ENCODE measurements at regions not wholly inside any gene's neighbourhood (a gene's known extent, or its start where the extent isn't known, plus 50 kb on each side); places are given as distances from the start of the nearest gene placed in this dataset.
"Not testable (repeated sequence)": the region's sequence is repeated elsewhere in the genome, so short reads cannot be mapped to it uniquely, and the experiment has no call there.

DNA sequence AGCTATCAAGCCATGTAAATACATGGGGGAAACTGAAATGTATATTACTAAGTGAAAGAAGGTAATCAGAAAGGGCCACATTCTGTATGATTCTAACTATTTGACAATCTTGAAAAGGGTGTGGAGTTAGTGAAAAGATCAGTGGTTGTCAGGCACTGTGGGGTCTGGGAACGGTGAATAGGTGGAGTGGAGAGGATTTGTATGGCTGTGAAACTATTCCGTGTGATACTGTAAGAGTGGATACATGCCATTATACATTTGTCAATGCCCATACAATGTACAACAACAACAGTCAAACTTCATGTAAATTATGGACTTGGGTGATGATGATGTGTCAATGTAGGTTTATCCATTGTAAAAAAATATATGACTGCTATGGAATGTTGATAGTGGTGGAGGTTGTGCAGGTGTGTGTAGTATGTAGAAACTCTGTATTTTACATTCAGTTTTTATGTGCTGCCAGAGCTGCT lies 1116.2 kb downstream of the SUCLG1 start:
- TF ChIP-seq, protein P1, sequence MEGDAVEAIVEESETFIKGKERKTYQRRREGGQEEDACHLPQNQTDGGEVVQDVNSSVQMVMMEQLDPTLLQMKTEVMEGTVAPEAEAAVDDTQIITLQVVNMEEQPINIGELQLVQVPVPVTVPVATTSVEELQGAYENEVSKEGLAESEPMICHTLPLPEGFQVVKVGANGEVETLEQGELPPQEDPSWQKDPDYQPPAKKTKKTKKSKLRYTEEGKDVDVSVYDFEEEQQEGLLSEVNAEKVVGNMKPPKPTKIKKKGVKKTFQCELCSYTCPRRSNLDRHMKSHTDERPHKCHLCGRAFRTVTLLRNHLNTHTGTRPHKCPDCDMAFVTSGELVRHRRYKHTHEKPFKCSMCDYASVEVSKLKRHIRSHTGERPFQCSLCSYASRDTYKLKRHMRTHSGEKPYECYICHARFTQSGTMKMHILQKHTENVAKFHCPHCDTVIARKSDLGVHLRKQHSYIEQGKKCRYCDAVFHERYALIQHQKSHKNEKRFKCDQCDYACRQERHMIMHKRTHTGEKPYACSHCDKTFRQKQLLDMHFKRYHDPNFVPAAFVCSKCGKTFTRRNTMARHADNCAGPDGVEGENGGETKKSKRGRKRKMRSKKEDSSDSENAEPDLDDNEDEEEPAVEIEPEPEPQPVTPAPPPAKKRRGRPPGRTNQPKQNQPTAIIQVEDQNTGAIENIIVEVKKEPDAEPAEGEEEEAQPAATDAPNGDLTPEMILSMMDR (IDR thresholded peaks at IDR 0.05; ENCODE audit: insufficient read depth, low read length, poor library complexity, severe bottlenecking): no peak
- no peak for TF ChIP-seq EZH2phosphoT487 (conservative IDR thresholded peaks at IDR 0.05; ENCODE audit: low read length)
- no peaks in the 10 kb centered on the region for H3K36me3 ChIP-seq (ENCODE audit: low read length)
- no peaks in the 10 kb centered on the region for H3K27me3 ChIP-seq (ENCODE audit: low read length)
- 0 out of 2 replicates have a peak, but pooled peaks cover 5% of the 10 kb centered on the region for H3F3A ChIP-seq (ENCODE audit: insufficient read depth)
- H3K27ac ChIP-seq (ENCODE audit: low read depth, low read length): no peak overlapping the region
- no peak overlapping the region for H3K4me3 ChIP-seq (ENCODE audit: insufficient read depth, low read length, poor library complexity, severe bottlenecking)
- no peaks in the 10 kb centered on the region for H3K9me2 ChIP-seq (replicated peaks; ENCODE audit: insufficient read depth, low read length)
- no peak overlapping the region for H3K4me2 ChIP-seq (ENCODE audit: low read depth, low read length, poor library complexity, severe bottlenecking)
- H3K9me3 ChIP-seq (ENCODE audit: insufficient read depth, low read length): no peaks in the 10 kb centered on the region
- H4K20me1 ChIP-seq (ENCODE audit: low read depth, low read length): no peaks in the 10 kb centered on the region
- H3K9ac ChIP-seq (ENCODE audit: low read length): no peak overlapping the region
- no peak overlapping the region for H2AFZ ChIP-seq (ENCODE audit: low read depth, low read length, severe bottlenecking)
- no peaks in the 10 kb centered on the region for H3K79me2 ChIP-seq (ENCODE audit: insufficient read depth, low read length)

DNA sequence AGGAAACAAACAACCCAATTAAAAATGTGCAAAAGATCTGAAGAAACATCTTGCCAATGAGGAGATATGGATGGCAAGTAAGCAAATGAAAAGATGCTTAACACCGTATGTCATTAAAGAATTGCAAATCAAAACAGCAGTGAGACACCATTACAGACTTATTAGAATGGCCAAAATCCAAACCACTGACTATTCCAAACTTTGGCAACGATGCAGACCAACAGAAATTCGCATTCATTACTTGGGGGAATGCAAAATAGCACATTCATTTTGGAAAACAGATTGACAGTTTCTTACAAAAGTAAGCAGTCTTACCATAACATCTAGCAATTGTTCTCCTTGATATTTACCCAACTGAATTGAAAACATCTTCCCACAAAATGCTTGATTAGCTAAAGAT lies 1118.7 kb downstream of the SUCLG1 start:
- H3K27me3 ChIP-seq (ENCODE audit: low read length): no peaks in the 10 kb centered on the region
- H3K79me2 ChIP-seq (ENCODE audit: insufficient read depth, low read length): no peaks in the 10 kb centered on the region
- H3K4me2 ChIP-seq (ENCODE audit: low read depth, low read length, poor library complexity, severe bottlenecking): no peak overlapping the region
- H3K27ac ChIP-seq (ENCODE audit: low read depth, low read length): no peak overlapping the region
- TF ChIP-seq, protein P1 (IDR thresholded peaks at IDR 0.05; ENCODE audit: insufficient read depth, low read length, poor library complexity, severe bottlenecking): no peak
- TF ChIP-seq EZH2phosphoT487 (conservative IDR thresholded peaks at IDR 0.05; ENCODE audit: low read length): no peak
- no peaks in the 10 kb centered on the region for H3K36me3 ChIP-seq (ENCODE audit: low read length)
- no peak overlapping the region for H3K4me3 ChIP-seq (ENCODE audit: insufficient read depth, low read length, poor library complexity, severe bottlenecking)
- no peaks in the 10 kb centered on the region for H3K9me3 ChIP-seq (ENCODE audit: insufficient read depth, low read length)
- no peaks in the 10 kb centered on the region for H3K9me2 ChIP-seq (replicated peaks; ENCODE audit: insufficient read depth, low read length)
- no peak overlapping the region for H2AFZ ChIP-seq (ENCODE audit: low read depth, low read length, severe bottlenecking)
- no peaks in the 10 kb centered on the region for H4K20me1 ChIP-seq (ENCODE audit: low read depth, low read length)
- no peak overlapping the region for H3K9ac ChIP-seq (ENCODE audit: low read length)
- H3F3A ChIP-seq (ENCODE audit: insufficient read depth): 0 out of 2 replicates have a peak, but pooled peaks cover 5% of the 10 kb centered on the region

DNA sequence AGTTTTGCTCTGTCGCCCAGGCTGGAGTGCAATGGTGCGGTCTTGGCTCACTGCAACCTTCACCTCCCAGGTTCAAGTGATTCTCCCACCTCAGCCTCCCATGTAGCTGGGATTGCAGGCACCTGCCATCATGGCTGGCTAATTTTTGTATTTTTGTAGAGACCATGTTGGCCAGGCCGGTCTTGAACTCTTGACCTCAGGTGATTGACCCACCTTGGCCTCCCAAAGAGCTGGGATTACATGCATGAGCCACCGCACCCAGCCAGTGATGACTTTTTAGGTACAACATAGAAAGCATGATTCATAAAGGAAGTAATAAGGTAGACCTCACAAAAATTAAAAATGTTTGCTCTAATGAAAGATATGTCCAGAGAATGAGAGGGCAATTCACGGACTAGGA lies 1119.1 kb downstream of the SUCLG1 start:
- H3K9me2 ChIP-seq (replicated peaks; ENCODE audit: insufficient read depth, low read length); H3K9ac ChIP-seq (ENCODE audit: low read length); H3F3A ChIP-seq (ENCODE audit: insufficient read depth); H3K4me2 ChIP-seq (ENCODE audit: low read depth, low read length, poor library complexity, severe bottlenecking); H3K27ac ChIP-seq (ENCODE audit: low read depth, low read length); H3K27me3 ChIP-seq (ENCODE audit: low read length); H2AFZ ChIP-seq (ENCODE audit: low read depth, low read length, severe bottlenecking); H3K4me3 ChIP-seq (ENCODE audit: insufficient read depth, low read length, poor library complexity, severe bottlenecking); H4K20me1 ChIP-seq (ENCODE audit: low read depth, low read length); H3K9me3 ChIP-seq (ENCODE audit: insufficient read depth, low read length); H3K79me2 ChIP-seq (ENCODE audit: insufficient read depth, low read length); H3K36me3 ChIP-seq (ENCODE audit: low read length): not testable (repeated sequence)

DNA sequence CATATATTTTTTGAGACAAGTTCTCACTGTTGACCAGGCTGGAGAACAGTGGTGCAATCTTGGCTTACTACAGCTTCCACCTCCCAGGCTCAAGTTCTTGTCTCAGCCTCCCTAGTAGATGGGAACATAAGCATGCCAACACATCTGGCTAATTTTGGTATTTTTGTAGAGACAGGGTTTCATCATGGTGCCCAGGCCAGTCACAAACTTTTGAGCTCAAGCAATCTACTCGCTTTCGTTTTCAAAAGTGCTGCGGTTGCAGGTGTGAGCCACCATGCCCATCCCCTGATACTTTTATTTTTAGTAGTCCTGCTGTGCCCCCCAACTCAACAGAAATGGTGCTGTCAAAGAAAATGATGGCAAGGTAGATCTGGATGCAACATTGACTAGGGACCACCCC lies 1127.3 kb downstream of the SUCLG1 start:
- Histone ChIP-seq H2AFZ (ENCODE audit: low read depth, low read length, severe bottlenecking) (no peak overlapping the region), H3K27ac (ENCODE audit: low read depth, low read length) (no peak overlapping the region), H4K20me1 (ENCODE audit: low read depth, low read length) (no peaks in the 10 kb centered on the region), H3K36me3 (ENCODE audit: low read length) (no peaks in the 10 kb centered on the region), H3K4me2 (ENCODE audit: low read depth, low read length, poor library complexity, severe bottlenecking) (no peak overlapping the region), H3K9me3 (ENCODE audit: insufficient read depth, low read length) (no peaks in the 10 kb centered on the region), H3K9me2 (replicated peaks; ENCODE audit: insufficient read depth, low read length) (no peaks in the 10 kb centered on the region), H3K79me2 (ENCODE audit: insufficient read depth, low read length) (no peaks in the 10 kb centered on the region), H3K9ac (ENCODE audit: low read length) (no peak overlapping the region), H3F3A (ENCODE audit: insufficient read depth) (no peaks in the 10 kb centered on the region), H3K4me3 (ENCODE audit: insufficient read depth, low read length, poor library complexity, severe bottlenecking) (no peak overlapping the region), H3K27me3 (ENCODE audit: low read length) (no peaks in the 10 kb centered on the region)
- TF ChIP-seq, protein P1 (IDR thresholded peaks at IDR 0.05; ENCODE audit: insufficient read depth, low read length, poor library complexity, severe bottlenecking): no peak
- TF ChIP-seq EZH2phosphoT487 (conservative IDR thresholded peaks at IDR 0.05; ENCODE audit: low read length): no peak

All from SU-DHL-6 (cell line).